ENCODE measurements at regions not wholly inside any gene's neighbourhood (a gene's known extent, or its start where the extent isn't known, plus 50 kb on each side); places are given as distances from the start of the nearest gene placed in this dataset.

- Histone ChIP-seq H3K27me3 (ENCODE audit: control insufficient read depth, insufficient read depth, low read length) (no peaks in the 10 kb centered on the region), H3K4me3 (ENCODE audit: low read depth in 2 of 2, low read length in 2 of 2) (no peak overlapping the region), H3K4me1 (ENCODE audit: control insufficient read depth, insufficient read depth, low read length) (no peaks in the 10 kb centered on the region), H3K36me3 (ENCODE audit: control insufficient read depth, insufficient read depth, low read length) (no peaks in the 10 kb centered on the region), H3K27ac (ENCODE audit: low read length) (no peak overlapping the region), H3K9me3 (ENCODE audit: control insufficient read depth, insufficient read depth, low read depth, low read length) (no peaks in the 10 kb centered on the region)
- BruUV-seq (replicated peaks): no TSS peak
- DNase-seq (ENCODE audit: low read depth, low spot score) (no peak), ATAC-seq (no peak)
- intact Hi-C loops (cut with micrococcal nuclease; ENCODE audit: unreplicated experiment) (no loop called here), in situ Hi-C loops (cut with HindIII; ENCODE audit: low pct_unique_long_range_greater_than_20kb, low sequenced_read_pairs) (no loop called here)
- ChIA-PET CTCF (no interaction called here), POLR2A (no interaction called here)
- TF ChIP-seq REST (IDR thresholded peaks at IDR 0.05; ENCODE audit: insufficient read depth in 1 of 2, low read depth in 2 of 2, low read length in 1 of 2) (no peak), POLR2AphosphoS5 (IDR thresholded peaks at IDR 0.05; ENCODE audit: low read depth, low read length) (no peak), CTCF (IDR thresholded peaks at IDR 0.05) (no peak), SIN3A (IDR thresholded peaks at IDR 0.05; ENCODE audit: borderline replicate concordance, insufficient read depth, low read depth, low read length) (no peak), TCF7L2 (IDR thresholded peaks at IDR 0.05; ENCODE audit: low read depth, low read length) (no peak)
These were observed 550.0 kb upstream of the TUSC1 start for GRCh38 chr9:26228273-26228672.

GRCh38 chr9:26221290-26221689, 543.0 kb upstream of the TUSC1 start:
- ChIA-PET CTCF (interaction anchor here (0.6 kb wide), 1 partner anchor 70 kb away, joined by 4 read pairs; no protein-coding TSS in a partner anchor), POLR2A (no interaction called here)
- Histone ChIP-seq H3K4me3 (ENCODE audit: low read depth in 2 of 2, low read length in 2 of 2) (no peak overlapping the region), H3K4me1 (ENCODE audit: control insufficient read depth, insufficient read depth, low read length) (no peaks in the 10 kb centered on the region), H3K27me3 (ENCODE audit: control insufficient read depth, insufficient read depth, low read length) (no peaks in the 10 kb centered on the region), H3K27ac (ENCODE audit: low read length) (no peak overlapping the region), H3K36me3 (ENCODE audit: control insufficient read depth, insufficient read depth, low read length) (no peaks in the 10 kb centered on the region), H3K9me3 (ENCODE audit: control insufficient read depth, insufficient read depth, low read depth, low read length) (no peaks in the 10 kb centered on the region)
- ATAC-seq (no peak), DNase-seq (ENCODE audit: low read depth, low spot score) (no peak)
- in situ Hi-C loops (cut with HindIII; ENCODE audit: low pct_unique_long_range_greater_than_20kb, low sequenced_read_pairs): no loop called here
- intact Hi-C loops (cut with micrococcal nuclease; ENCODE audit: unreplicated experiment): no loop called here
- no TSS peak for BruUV-seq (replicated peaks)
- TF ChIP-seq TCF7L2 (IDR thresholded peaks at IDR 0.05; ENCODE audit: low read depth, low read length): no peak
- no peak for TF ChIP-seq CTCF (IDR thresholded peaks at IDR 0.05)
- no peak for TF ChIP-seq REST (IDR thresholded peaks at IDR 0.05; ENCODE audit: insufficient read depth in 1 of 2, low read depth in 2 of 2, low read length in 1 of 2)
- no peak for TF ChIP-seq SIN3A (IDR thresholded peaks at IDR 0.05; ENCODE audit: borderline replicate concordance, insufficient read depth, low read depth, low read length)
- no peak for TF ChIP-seq POLR2AphosphoS5 (IDR thresholded peaks at IDR 0.05; ENCODE audit: low read depth, low read length)
